ENCODE measurements at regions not wholly inside any gene's neighbourhood (a gene's known extent, or its start where the extent isn't known, plus 50 kb on each side); places are given as distances from the start of the nearest gene placed in this dataset.

DNA sequence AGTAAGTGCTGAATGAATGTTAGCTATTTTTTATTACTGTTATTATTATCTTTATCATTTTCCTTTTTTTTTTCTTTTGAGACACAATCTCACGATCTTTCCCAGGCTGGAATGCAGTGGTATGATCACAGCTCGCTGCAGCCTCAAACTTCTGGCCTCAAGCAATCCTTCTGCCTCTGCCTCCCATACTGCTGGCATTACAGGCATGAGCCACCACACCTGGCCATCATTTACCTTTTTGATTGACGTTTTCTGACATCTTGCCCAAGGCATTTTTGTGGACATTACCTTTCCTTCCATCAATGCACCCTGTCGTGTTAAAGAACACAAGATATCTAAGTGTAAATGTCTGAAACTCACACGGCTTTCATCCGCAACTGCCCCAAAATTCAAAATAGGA, 138.2 kb downstream of the GAS1 start:
- TF ChIP-seq, protein P1, sequence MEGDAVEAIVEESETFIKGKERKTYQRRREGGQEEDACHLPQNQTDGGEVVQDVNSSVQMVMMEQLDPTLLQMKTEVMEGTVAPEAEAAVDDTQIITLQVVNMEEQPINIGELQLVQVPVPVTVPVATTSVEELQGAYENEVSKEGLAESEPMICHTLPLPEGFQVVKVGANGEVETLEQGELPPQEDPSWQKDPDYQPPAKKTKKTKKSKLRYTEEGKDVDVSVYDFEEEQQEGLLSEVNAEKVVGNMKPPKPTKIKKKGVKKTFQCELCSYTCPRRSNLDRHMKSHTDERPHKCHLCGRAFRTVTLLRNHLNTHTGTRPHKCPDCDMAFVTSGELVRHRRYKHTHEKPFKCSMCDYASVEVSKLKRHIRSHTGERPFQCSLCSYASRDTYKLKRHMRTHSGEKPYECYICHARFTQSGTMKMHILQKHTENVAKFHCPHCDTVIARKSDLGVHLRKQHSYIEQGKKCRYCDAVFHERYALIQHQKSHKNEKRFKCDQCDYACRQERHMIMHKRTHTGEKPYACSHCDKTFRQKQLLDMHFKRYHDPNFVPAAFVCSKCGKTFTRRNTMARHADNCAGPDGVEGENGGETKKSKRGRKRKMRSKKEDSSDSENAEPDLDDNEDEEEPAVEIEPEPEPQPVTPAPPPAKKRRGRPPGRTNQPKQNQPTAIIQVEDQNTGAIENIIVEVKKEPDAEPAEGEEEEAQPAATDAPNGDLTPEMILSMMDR (IDR thresholded peaks at IDR 0.05; ENCODE audit: extremely low read depth, missing control alignments), result no peak
- DNase-seq (ENCODE audit: low spot score), result no peak

DNA sequence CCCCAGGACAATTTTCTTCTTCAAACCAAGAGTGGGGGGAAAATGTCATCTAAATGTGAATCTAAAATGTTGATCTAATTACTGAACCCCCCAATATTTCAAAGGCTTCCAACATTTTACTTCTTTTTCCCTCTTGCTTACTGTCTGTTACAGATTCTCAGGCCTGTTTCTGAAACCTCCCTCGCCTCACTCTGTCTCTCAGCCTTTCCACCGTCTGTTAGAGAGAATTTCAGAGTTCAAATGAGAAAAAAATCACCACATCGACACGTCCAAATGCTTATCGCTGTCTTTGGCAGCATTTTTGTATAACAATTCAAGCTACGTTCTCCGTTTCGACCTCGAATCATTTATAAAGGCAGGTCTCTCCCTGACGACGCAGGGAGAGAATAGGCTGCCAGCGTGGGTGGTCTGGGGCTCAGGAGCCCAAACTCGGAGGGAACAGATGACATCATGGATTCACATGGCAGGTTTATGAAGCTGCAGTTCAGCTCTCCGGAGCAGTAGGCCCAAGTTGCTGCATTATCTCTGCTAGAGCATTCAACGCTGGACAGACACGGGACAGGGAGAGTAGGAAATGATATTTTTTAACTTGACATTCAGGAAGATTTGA, 139.8 kb downstream of the GAS1 start:
- DNase-seq (ENCODE audit: low spot score), result no peak
- TF ChIP-seq, protein P1 (IDR thresholded peaks at IDR 0.05; ENCODE audit: extremely low read depth, missing control alignments), result no peak

DNA sequence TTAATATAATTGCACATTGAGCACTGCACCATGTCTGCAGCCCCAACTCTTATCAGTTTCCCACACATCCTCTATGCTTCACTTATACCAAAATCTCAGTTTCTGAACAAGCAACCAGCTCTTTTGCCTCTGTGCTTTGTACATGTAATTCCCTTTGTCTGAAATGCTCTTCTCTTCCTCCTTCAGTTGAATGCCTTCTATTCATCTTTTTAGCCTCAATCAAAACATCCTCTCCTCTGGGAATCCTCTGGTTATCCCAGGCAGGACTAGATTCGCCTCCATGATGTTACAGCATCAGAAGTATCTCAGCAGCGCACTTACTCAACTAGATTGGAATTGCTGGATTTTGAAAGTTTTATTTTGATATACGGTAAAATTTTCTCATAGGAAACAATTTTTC, 143.3 kb downstream of the GAS1 start:
- TF ChIP-seq, protein P1 (IDR thresholded peaks at IDR 0.05; ENCODE audit: extremely low read depth, missing control alignments), result no peak
- DNase-seq (ENCODE audit: low spot score), result no peak

DNA sequence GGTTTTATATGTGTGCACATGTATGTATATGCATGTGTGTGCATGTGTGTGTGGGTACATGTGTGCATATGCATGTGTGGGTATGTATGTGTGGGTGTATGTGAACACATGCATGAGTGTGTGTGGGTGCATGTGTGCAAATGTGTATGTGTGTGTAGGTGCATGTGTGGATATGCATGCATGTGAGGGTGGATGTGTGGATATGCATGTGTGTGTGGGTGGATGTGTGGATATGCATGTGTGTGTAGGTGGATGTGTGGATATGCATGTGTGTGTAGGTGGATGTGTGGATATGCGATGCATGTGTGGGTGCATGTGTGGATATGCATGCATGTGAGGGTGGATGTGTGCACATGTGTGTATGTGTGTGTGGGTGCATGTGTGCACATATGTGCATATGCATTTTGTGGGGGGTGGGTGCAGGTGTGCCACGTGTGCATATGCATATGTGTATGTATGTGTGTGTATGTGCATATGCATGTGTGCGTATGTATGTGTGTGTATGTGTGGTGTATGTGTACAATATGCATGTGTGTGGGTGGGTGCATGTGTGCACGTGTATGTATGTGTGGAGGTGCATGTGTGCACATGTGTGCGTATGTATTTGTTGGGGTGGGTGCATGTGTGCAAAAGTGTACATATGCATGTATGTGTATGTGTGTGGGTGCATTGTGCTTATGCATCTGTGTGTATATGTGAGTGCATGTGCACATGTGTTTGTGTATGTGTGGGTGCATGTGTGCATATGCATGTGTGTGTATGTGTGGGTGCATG, 144.2 kb downstream of the GAS1 start:
- TF ChIP-seq, protein P1 (IDR thresholded peaks at IDR 0.05; ENCODE audit: extremely low read depth, missing control alignments), result no peak
- DNase-seq (ENCODE audit: low spot score), result no peak

DNA sequence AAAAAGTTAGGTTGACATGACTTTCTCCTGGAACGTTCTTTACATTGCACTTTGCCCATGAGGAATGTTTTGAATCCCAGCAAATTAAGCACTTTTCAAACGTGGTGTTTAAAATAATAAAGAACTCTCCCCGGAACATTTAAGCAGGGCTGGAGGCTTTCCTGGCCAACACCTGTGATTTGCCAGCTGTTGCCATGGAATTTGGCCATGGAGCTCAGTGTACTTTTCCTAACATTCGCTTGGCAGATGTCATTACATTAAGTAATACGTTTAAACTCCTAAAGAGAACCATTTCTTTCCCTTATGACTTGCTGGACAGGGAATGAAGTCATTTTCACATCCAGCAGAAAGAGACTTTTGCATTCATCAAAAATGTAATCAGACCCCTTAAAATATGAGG, 146.1 kb downstream of the GAS1 start:
- TF ChIP-seq, protein P1 (IDR thresholded peaks at IDR 0.05; ENCODE audit: extremely low read depth, missing control alignments), result no peak
- no peak for DNase-seq (ENCODE audit: low spot score)

DNA sequence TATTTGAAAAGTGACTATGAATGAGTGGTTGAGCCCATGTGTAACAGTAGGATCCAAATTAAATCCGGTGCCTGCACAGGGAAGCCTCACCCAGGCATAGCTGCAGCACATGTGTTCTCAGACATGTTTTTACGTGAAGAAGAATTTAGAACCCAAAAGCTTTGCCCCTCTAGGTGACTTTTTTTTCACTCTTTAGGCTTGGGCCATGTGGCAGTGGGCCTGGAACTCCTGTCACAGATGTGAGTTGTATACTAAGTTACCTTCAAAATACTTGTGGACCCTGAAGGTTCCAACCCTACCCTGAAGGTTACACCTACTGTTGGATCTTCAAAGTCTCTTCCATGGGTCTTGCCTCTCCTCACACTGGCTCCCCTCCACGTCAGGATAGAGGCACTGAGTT, 146.6 kb downstream of the GAS1 start:
- no peak for DNase-seq (ENCODE audit: low spot score)
- TF ChIP-seq, protein P1 (IDR thresholded peaks at IDR 0.05; ENCODE audit: extremely low read depth, missing control alignments), result no peak

DNA sequence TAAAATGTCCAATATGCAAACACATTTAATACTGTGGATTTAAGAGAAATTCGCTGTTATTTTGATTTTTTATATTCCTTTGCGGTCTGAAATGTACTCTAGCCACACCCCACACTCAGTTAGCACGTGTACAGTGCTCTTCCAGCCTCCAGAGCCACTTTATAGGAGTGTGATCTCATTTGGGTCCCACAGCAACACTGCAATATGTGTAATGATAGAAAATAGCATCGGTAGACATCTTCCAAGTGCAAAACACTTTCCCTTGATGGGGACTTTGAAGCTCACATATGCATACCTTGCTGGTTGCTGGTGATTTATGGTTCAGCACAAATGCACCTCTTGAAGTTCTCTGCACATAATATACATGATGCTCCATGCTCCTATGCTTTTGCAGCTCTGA, 148.3 kb downstream of the GAS1 start:
- TF ChIP-seq, protein P1 (IDR thresholded peaks at IDR 0.05; ENCODE audit: extremely low read depth, missing control alignments), result no peak

More for the DNA sequence above, 148.3 kb downstream of the GAS1 start:
- DNase-seq (ENCODE audit: low spot score), result no peak

Data from GM20000 (cell line).